Activated naive CD4-positive, alpha-beta T cell treated with anti-CD3 and anti-CD28 coated beads for 36 hours (primary cell): ENCODE measurements at regions not wholly inside any gene's neighbourhood (a gene's known extent, or its start where the extent isn't known, plus 50 kb on each side); places are given as distances from the start of the nearest gene placed in this dataset.

Experiments
- CTCF ChIA-PET: fragments of 350-600 bp; sonication (Branson Sonifier 250); formaldehyde crosslinking; loops from one replicate; lab custom pipeline; 2021; ENCODE audit warnings: antibody characterized with exemption; lab: Charles Lee
- DNase-seq: peaks from one replicate; pipeline ENCODE4 v3.0.0-alpha.2; 2020
- H3K27ac Mint-ChIP-seq: one replicate; pipeline ENCODE4 v1.8.0; 2021; ENCODE audit warnings: mild to moderate bottlenecking, mixed read lengths
- H3K27me3 Mint-ChIP-seq: one replicate; pipeline ENCODE4 v1.8.0; 2021; ENCODE audit warnings: low read depth, mixed read lengths
- H3K36me3 Mint-ChIP-seq: one replicate; pipeline ENCODE4 v1.8.0; 2021; ENCODE audit warnings: low read depth, mixed read lengths
- H3K4me1 Mint-ChIP-seq: one replicate; pipeline ENCODE4 v1.8.0; 2021; ENCODE audit warnings: low read depth, mixed read lengths
- H3K4me3 Mint-ChIP-seq: one replicate; pipeline ENCODE4 v1.8.0; 2021; ENCODE audit warnings: mild to moderate bottlenecking, moderate library complexity, mixed read lengths
- H3K9me3 Mint-ChIP-seq: one replicate; pipeline ENCODE4 v1.8.0; 2021; ENCODE audit warnings: mixed read lengths
- intact Hi-C: fragments of 100-400 bp; cut with micrococcal nuclease; formaldehyde crosslinking; loops from one replicate; pipeline ENCODE4 v1.15.1; 2023

- H3K27ac Mint-ChIP-seq, result no peak overlapping the region
- H3K4me3 Mint-ChIP-seq, result no peak overlapping the region
Observed at GRCh38 chr3:5545719-5546118, 358.2 kb downstream of the EDEM1 start.

GRCh38 chr3:5553203-5553602 is 365.7 kb downstream of the EDEM1 start:
- Mint-ChIP-seq H3K4me1 (no peaks in the 10 kb centered on the region), H3K27me3 (no peaks in the 10 kb centered on the region), H3K36me3 (no peaks in the 10 kb centered on the region), H3K4me3 (no peak overlapping the region), H3K27ac (no peak overlapping the region), H3K9me3 (no peaks in the 10 kb centered on the region)
- CTCF ChIA-PET, result no interaction called here
- intact Hi-C loops, result no loop called here
- no peak for DNase-seq

More at GRCh38 chr3:5545719-5546118, 358.2 kb downstream of the EDEM1 start:
- CTCF ChIA-PET, result no interaction called here
- Mint-ChIP-seq H3K36me3 (no peaks in the 10 kb centered on the region), H3K27me3 (no peaks in the 10 kb centered on the region), H3K9me3 (peaks cover 20% of the 10 kb centered on the region), H3K4me1 (no peaks in the 10 kb centered on the region)
- DNase-seq, result no peak
- intact Hi-C loops, result no loop called here

- CTCF ChIA-PET, result no interaction called here
- no peak overlapping the region for H3K27ac Mint-ChIP-seq
Observed at GRCh38 chr3:5554245-5554747, 366.8 kb downstream of the EDEM1 start.

GRCh38 chr3:5560199-5560598 is 372.7 kb downstream of the EDEM1 start:
- no peaks in the 10 kb centered on the region for H3K27me3 Mint-ChIP-seq
- no peaks in the 10 kb centered on the region for H3K4me1 Mint-ChIP-seq
- H3K27ac Mint-ChIP-seq, result no peak overlapping the region
- intact Hi-C loops, result loop anchor here (10.0 kb wide), 1 partner anchor 255 kb away; no protein-coding TSS in a partner anchor
- H3K36me3 Mint-ChIP-seq, result no peaks in the 10 kb centered on the region
- no peaks in the 10 kb centered on the region for H3K9me3 Mint-ChIP-seq
- H3K4me3 Mint-ChIP-seq, result no peak overlapping the region
- CTCF ChIA-PET, result no interaction called here
- no peak for DNase-seq

More at GRCh38 chr3:5554245-5554747, 366.8 kb downstream of the EDEM1 start:
- intact Hi-C loops, result no loop called here
- DNase-seq, result no peak
- Mint-ChIP-seq H3K9me3 (no peaks in the 10 kb centered on the region), H3K27me3 (no peaks in the 10 kb centered on the region), H3K4me3 (no peak overlapping the region), H3K36me3 (no peaks in the 10 kb centered on the region), H3K4me1 (no peaks in the 10 kb centered on the region)

- CTCF ChIA-PET, result no interaction called here
- Mint-ChIP-seq H3K27me3 (no peaks in the 10 kb centered on the region), H3K9me3 (no peaks in the 10 kb centered on the region), H3K36me3 (no peaks in the 10 kb centered on the region), H3K4me3 (no peak overlapping the region), H3K4me1 (no peaks in the 10 kb centered on the region), H3K27ac (no peak overlapping the region)
- no peak for DNase-seq
- intact Hi-C loops, result loop anchor here (10.0 kb wide), 1 partner anchor 259 kb away; no protein-coding TSS in a partner anchor
Observed at GRCh38 chr3:5563537-5564277, 376.2 kb downstream of the EDEM1 start.

- CTCF ChIA-PET, result interaction anchor here (0.6 kb wide), 1 partner anchor 51 kb away, joined by 3 read pairs; no protein-coding TSS in a partner anchor
- Mint-ChIP-seq H3K27me3 (no peaks in the 10 kb centered on the region), H3K27ac (no peak overlapping the region), H3K4me1 (no peaks in the 10 kb centered on the region), H3K4me3 (no peak overlapping the region), H3K36me3 (no peaks in the 10 kb centered on the region), H3K9me3 (no peaks in the 10 kb centered on the region)
- no peak for DNase-seq
- intact Hi-C loops, result loop anchor here (10.0 kb wide), 1 partner anchor 259 kb away; no protein-coding TSS in a partner anchor
Observed at GRCh38 chr3:5564278-5564666, 376.8 kb downstream of the EDEM1 start.

- Mint-ChIP-seq H3K9me3 (no peaks in the 10 kb centered on the region), H3K4me3 (no peak overlapping the region), H3K27ac (no peak overlapping the region), H3K36me3 (no peaks in the 10 kb centered on the region), H3K27me3 (no peaks in the 10 kb centered on the region), H3K4me1 (no peaks in the 10 kb centered on the region)
- DNase-seq, result no peak
- intact Hi-C loops, result loop anchor here (10.0 kb wide), 1 partner anchor 260 kb away; no protein-coding TSS in a partner anchor
- CTCF ChIA-PET, result interaction anchor here (0.6 kb wide), 1 partner anchor 52 kb away, joined by 3 read pairs; no protein-coding TSS in a partner anchor
Observed at GRCh38 chr3:5565026-5565425, 377.5 kb downstream of the EDEM1 start.

GRCh38 chr3:5567113-5567512 is 379.6 kb downstream of the EDEM1 start:
- Mint-ChIP-seq H3K36me3 (no peaks in the 10 kb centered on the region), H3K9me3 (no peaks in the 10 kb centered on the region), H3K4me3 (no peak overlapping the region), H3K27ac (no peak overlapping the region), H3K27me3 (no peaks in the 10 kb centered on the region), H3K4me1 (no peaks in the 10 kb centered on the region)
- no peak for DNase-seq
- CTCF ChIA-PET, result interaction anchor here (0.6 kb wide), 1 partner anchor 12 kb away, joined by 4 read pairs; no protein-coding TSS in a partner anchor
- intact Hi-C loops, result loop anchor here (10.0 kb wide), 1 partner anchor 262 kb away; no protein-coding TSS in a partner anchor

- no peaks in the 10 kb centered on the region for H3K27me3 Mint-ChIP-seq
- no peaks in the 10 kb centered on the region for H3K36me3 Mint-ChIP-seq
- CTCF ChIA-PET, result no interaction called here
- intact Hi-C loops, result loop anchor here (10.0 kb wide), 1 partner anchor 264 kb away; no protein-coding TSS in a partner anchor
- no peaks in the 10 kb centered on the region for H3K4me1 Mint-ChIP-seq
- no peak overlapping the region for H3K4me3 Mint-ChIP-seq
- H3K9me3 Mint-ChIP-seq, result no peaks in the 10 kb centered on the region
- no peak overlapping the region for H3K27ac Mint-ChIP-seq
- no peak for DNase-seq
Observed at GRCh38 chr3:5568451-5568850, 380.9 kb downstream of the EDEM1 start.

- Mint-ChIP-seq H3K27me3 (no peaks in the 10 kb centered on the region), H3K4me3 (no peak overlapping the region), H3K27ac (no peak overlapping the region), H3K4me1 (no peaks in the 10 kb centered on the region), H3K9me3 (no peaks in the 10 kb centered on the region), H3K36me3 (no peaks in the 10 kb centered on the region)
- no peak for DNase-seq
- intact Hi-C loops, result loop anchor here (10.0 kb wide), 1 partner anchor 264 kb away; no protein-coding TSS in a partner anchor
- CTCF ChIA-PET, result interaction anchor here (0.7 kb wide), 1 partner anchor 77 kb away, joined by 3 read pairs; no protein-coding TSS in a partner anchor
Observed at GRCh38 chr3:5569152-5569551, 381.6 kb downstream of the EDEM1 start.

GRCh38 chr3:5572168-5572567 is 384.7 kb downstream of the EDEM1 start:
- Mint-ChIP-seq H3K27ac (no peak overlapping the region), H3K27me3 (no peaks in the 10 kb centered on the region)

GRCh38 chr3:5576277-5577011 is 388.9 kb downstream of the EDEM1 start:
- CTCF ChIA-PET, result interaction anchor here (0.6 kb wide), 1 partner anchor 149 kb away, joined by 4 read pairs; no protein-coding TSS in a partner anchor
- Mint-ChIP-seq H3K4me3 (no peak overlapping the region), H3K36me3 (no peaks in the 10 kb centered on the region), H3K27ac (no peak overlapping the region), H3K4me1 (no peaks in the 10 kb centered on the region), H3K27me3 (no peaks in the 10 kb centered on the region), H3K9me3 (no peaks in the 10 kb centered on the region)
- intact Hi-C loops, result no loop called here
- DNase-seq, result no peak

More at GRCh38 chr3:5572168-5572567, 384.7 kb downstream of the EDEM1 start:
- H3K4me1 Mint-ChIP-seq, result no peaks in the 10 kb centered on the region
- intact Hi-C loops, result no loop called here
- no peaks in the 10 kb centered on the region for H3K36me3 Mint-ChIP-seq
- DNase-seq, result no peak
- no peaks in the 10 kb centered on the region for H3K9me3 Mint-ChIP-seq
- CTCF ChIA-PET, result interaction anchor here (0.6 kb wide), 1 partner anchor 377 kb away, joined by 3 read pairs; no protein-coding TSS in a partner anchor
- no peak overlapping the region for H3K4me3 Mint-ChIP-seq
